ENCODE measurements at regions not wholly inside any gene's neighbourhood (a gene's known extent, or its start where the extent isn't known, plus 50 kb on each side); places are given as distances from the start of the nearest gene placed in this dataset.

- H3K36me3 ChIP-seq (ENCODE audit: control insufficient read depth in 2 of 2, insufficient read depth in 2 of 2, low read length in 2 of 2), result no peaks in the 10 kb centered on the region
- H3K9ac ChIP-seq (ENCODE audit: low read length in 2 of 2), result no peak overlapping the region
- no peak overlapping the region for H3K27ac ChIP-seq (ENCODE audit: low read length)
- no peaks in the 10 kb centered on the region for H3K4me1 ChIP-seq (ENCODE audit: control insufficient read depth, insufficient read depth, low read length)
- no peak overlapping the region for H3K4me3 ChIP-seq (ENCODE audit: low read length in 2 of 2)
- H3K27me3 ChIP-seq (ENCODE audit: control insufficient read depth in 1 of 2, insufficient read depth in 2 of 2, low read length in 2 of 2), result peaks cover 0 to 4% of the 10 kb centered on the region in 2 donors
- no peaks in the 10 kb centered on the region for H3K9me3 ChIP-seq (ENCODE audit: control insufficient read depth in 2 of 2, low read length in 2 of 2)
These were observed 148.0 kb upstream of the LRFN2 start for GRCh38 chr6:40735121-40735520.

- Histone ChIP-seq H3K9me3 (ENCODE audit: control insufficient read depth in 2 of 2, low read length in 2 of 2) (no peaks in the 10 kb centered on the region), H3K27ac (ENCODE audit: low read length) (no peak overlapping the region), H3K9ac (ENCODE audit: low read length in 2 of 2) (no peak overlapping the region), H3K4me1 (ENCODE audit: control insufficient read depth, insufficient read depth, low read length) (no peaks in the 10 kb centered on the region), H3K27me3 (ENCODE audit: control insufficient read depth in 1 of 2, insufficient read depth in 2 of 2, low read length in 2 of 2) (peaks cover 0 to 4% of the 10 kb centered on the region in 2 donors), H3K36me3 (ENCODE audit: control insufficient read depth in 2 of 2, insufficient read depth in 2 of 2, low read length in 2 of 2) (no peaks in the 10 kb centered on the region), H3K4me3 (ENCODE audit: low read length in 2 of 2) (no peak overlapping the region)
These were observed 147.4 kb upstream of the LRFN2 start for GRCh38 chr6:40734607-40735006.

GRCh38 chr6:40733770-40734396 lies 146.7 kb upstream of the LRFN2 start:
- no peak overlapping the region for H3K27ac ChIP-seq (ENCODE audit: low read length)
- H3K9ac ChIP-seq (ENCODE audit: low read length in 2 of 2), result no peak overlapping the region

DNA sequence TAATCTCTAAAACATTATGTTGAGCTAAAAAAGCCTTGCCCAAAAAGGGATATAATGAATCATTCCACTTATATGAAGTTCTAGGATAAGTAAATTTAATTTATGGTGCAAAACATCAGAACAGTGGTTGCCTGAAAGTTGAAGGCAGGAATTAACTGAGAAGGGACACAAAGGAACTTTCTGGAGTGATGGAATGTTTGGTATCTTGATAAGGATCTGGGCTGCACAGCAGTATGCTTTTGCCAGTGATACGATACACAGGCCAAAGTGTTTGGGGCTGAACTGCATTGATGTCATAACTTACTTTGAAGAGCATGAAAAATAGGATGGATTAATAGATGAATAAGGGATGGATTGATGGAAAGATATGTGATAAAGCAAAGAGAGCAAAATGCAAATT lies 146.1 kb upstream of the LRFN2 start:
- no peak overlapping the region for H3K4me3 ChIP-seq (ENCODE audit: low read length in 2 of 2)
- H3K9ac ChIP-seq (ENCODE audit: low read length in 2 of 2), result no peak overlapping the region
- no peak overlapping the region for H3K27ac ChIP-seq (ENCODE audit: low read length)
- no peaks in the 10 kb centered on the region for H3K36me3 ChIP-seq (ENCODE audit: control insufficient read depth in 2 of 2, insufficient read depth in 2 of 2, low read length in 2 of 2)
- H3K4me1 ChIP-seq (ENCODE audit: control insufficient read depth, insufficient read depth, low read length), result no peaks in the 10 kb centered on the region
- peaks cover 0 to 2% of the 10 kb centered on the region in 2 donors for H3K27me3 ChIP-seq (ENCODE audit: control insufficient read depth in 1 of 2, insufficient read depth in 2 of 2, low read length in 2 of 2)
- no peaks in the 10 kb centered on the region for H3K9me3 ChIP-seq (ENCODE audit: control insufficient read depth in 2 of 2, low read length in 2 of 2)

More at GRCh38 chr6:40733770-40734396, 146.7 kb upstream of the LRFN2 start:
- Histone ChIP-seq H3K4me1 (ENCODE audit: control insufficient read depth, insufficient read depth, low read length) (no peaks in the 10 kb centered on the region), H3K9me3 (ENCODE audit: control insufficient read depth in 2 of 2, low read length in 2 of 2) (no peaks in the 10 kb centered on the region), H3K4me3 (ENCODE audit: low read length in 2 of 2) (no peak overlapping the region), H3K27me3 (ENCODE audit: control insufficient read depth in 1 of 2, insufficient read depth in 2 of 2, low read length in 2 of 2) (peaks cover 0 to 2% of the 10 kb centered on the region in 2 donors), H3K36me3 (ENCODE audit: control insufficient read depth in 2 of 2, insufficient read depth in 2 of 2, low read length in 2 of 2) (no peaks in the 10 kb centered on the region)

GRCh38 chr6:40732878-40733277 lies 145.7 kb upstream of the LRFN2 start:
- H3K4me1 ChIP-seq (ENCODE audit: control insufficient read depth, insufficient read depth, low read length), result no peaks in the 10 kb centered on the region
- H3K36me3 ChIP-seq (ENCODE audit: control insufficient read depth in 2 of 2, insufficient read depth in 2 of 2, low read length in 2 of 2), result no peaks in the 10 kb centered on the region
- H3K27me3 ChIP-seq (ENCODE audit: control insufficient read depth in 1 of 2, insufficient read depth in 2 of 2, low read length in 2 of 2), result peaks cover 0 to 2% of the 10 kb centered on the region in 2 donors
- no peak overlapping the region for H3K4me3 ChIP-seq (ENCODE audit: low read length in 2 of 2)
- H3K27ac ChIP-seq (ENCODE audit: low read length), result no peak overlapping the region
- no peaks in the 10 kb centered on the region for H3K9me3 ChIP-seq (ENCODE audit: control insufficient read depth in 2 of 2, low read length in 2 of 2)
- no peak overlapping the region for H3K9ac ChIP-seq (ENCODE audit: low read length in 2 of 2)

DNA sequence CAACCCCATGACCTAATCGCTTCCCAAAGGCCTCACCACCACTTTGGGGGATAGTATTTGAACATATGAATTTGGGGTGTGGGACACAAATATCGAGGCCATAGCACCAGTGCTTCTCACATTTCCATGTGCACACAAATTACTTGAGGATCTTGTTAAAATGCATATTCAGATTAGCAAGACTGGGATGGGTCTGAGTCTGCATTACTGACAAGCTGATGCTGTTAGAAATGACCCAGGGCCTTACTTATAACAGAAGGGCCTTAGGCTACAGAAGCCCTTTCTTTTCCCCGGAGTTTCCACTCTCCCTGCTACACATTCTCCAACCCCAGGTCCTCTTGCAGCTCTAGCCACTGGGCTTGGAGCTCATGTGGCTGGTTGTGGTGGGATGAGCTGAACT lies 141.5 kb upstream of the LRFN2 start:
- no peaks in the 10 kb centered on the region for H3K27me3 ChIP-seq (ENCODE audit: control insufficient read depth in 1 of 2, insufficient read depth in 2 of 2, low read length in 2 of 2)
- no peaks in the 10 kb centered on the region for H3K4me1 ChIP-seq (ENCODE audit: control insufficient read depth, insufficient read depth, low read length)
- no peak overlapping the region for H3K27ac ChIP-seq (ENCODE audit: low read length)
- H3K36me3 ChIP-seq (ENCODE audit: control insufficient read depth in 2 of 2, insufficient read depth in 2 of 2, low read length in 2 of 2), result no peaks in the 10 kb centered on the region
- no peak overlapping the region for H3K9ac ChIP-seq (ENCODE audit: low read length in 2 of 2)
- H3K9me3 ChIP-seq (ENCODE audit: control insufficient read depth in 2 of 2, low read length in 2 of 2), result no peaks in the 10 kb centered on the region
- no peak overlapping the region for H3K4me3 ChIP-seq (ENCODE audit: low read length in 2 of 2)

- H3K4me3 ChIP-seq (ENCODE audit: low read length in 2 of 2), result no peak overlapping the region
- H3K36me3 ChIP-seq (ENCODE audit: control insufficient read depth in 2 of 2, insufficient read depth in 2 of 2, low read length in 2 of 2), result no peaks in the 10 kb centered on the region
- H3K4me1 ChIP-seq (ENCODE audit: control insufficient read depth, insufficient read depth, low read length), result no peaks in the 10 kb centered on the region
- no peak overlapping the region for H3K9ac ChIP-seq (ENCODE audit: low read length in 2 of 2)
- H3K27ac ChIP-seq (ENCODE audit: low read length), result no peak overlapping the region
- H3K9me3 ChIP-seq (ENCODE audit: control insufficient read depth in 2 of 2, low read length in 2 of 2), result no peaks in the 10 kb centered on the region
- no peaks in the 10 kb centered on the region for H3K27me3 ChIP-seq (ENCODE audit: control insufficient read depth in 1 of 2, insufficient read depth in 2 of 2, low read length in 2 of 2)
These were observed 140.1 kb upstream of the LRFN2 start for GRCh38 chr6:40727271-40727670.

- Histone ChIP-seq H3K27ac (ENCODE audit: low read length) (no peak overlapping the region), H3K4me3 (ENCODE audit: low read length in 2 of 2) (no peak overlapping the region), H3K4me1 (ENCODE audit: control insufficient read depth, insufficient read depth, low read length) (no peaks in the 10 kb centered on the region), H3K27me3 (ENCODE audit: control insufficient read depth in 1 of 2, insufficient read depth in 2 of 2, low read length in 2 of 2) (no peaks in the 10 kb centered on the region), H3K36me3 (ENCODE audit: control insufficient read depth in 2 of 2, insufficient read depth in 2 of 2, low read length in 2 of 2) (no peaks in the 10 kb centered on the region), H3K9ac (ENCODE audit: low read length in 2 of 2) (no peak overlapping the region), H3K9me3 (ENCODE audit: control insufficient read depth in 2 of 2, low read length in 2 of 2) (no peaks in the 10 kb centered on the region)
These were observed 139.7 kb upstream of the LRFN2 start for GRCh38 chr6:40726853-40727252.

DNA sequence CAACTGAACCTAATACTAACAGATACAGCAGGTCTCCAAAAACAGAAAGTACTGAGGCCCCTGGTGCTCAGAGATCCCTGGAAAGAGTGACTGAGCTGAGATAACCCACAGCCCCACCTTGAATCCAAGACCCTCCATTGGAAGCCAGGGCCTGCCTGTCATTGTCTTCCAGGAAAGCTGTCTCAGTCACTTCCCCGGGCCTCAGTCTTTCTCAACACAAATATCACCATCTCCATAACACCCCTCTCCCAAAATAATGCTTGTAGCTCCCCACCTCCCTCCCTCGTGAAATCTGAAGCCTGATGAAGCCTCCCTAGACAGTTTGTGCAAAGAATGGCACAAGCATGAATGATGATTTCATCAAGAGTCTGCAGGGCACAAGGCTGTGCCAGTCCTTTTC lies 138.2 kb upstream of the LRFN2 start:
- Histone ChIP-seq H3K9ac (ENCODE audit: low read length in 2 of 2) (no peak overlapping the region), H3K27me3 (ENCODE audit: control insufficient read depth in 1 of 2, insufficient read depth in 2 of 2, low read length in 2 of 2) (no peaks in the 10 kb centered on the region)

DNA sequence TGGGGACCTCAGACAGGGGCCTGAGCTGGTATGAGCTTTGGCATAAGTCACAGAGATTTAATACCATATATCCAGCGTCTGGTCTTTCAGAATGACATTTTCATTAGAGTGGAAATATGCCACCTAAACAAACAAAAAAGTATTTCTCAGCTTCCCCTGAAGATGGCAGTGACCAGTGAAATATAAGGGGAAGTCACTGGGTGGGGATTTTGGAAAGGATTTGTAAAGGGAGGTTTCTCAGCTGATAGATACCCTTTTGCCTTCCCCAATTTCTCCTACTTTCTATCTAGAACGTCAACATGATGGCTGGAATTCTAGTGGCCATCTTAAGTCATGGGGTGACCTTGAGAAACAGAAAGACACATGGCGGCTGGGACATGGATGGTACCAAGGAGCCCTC lies 137.7 kb upstream of the LRFN2 start:
- Histone ChIP-seq H3K9me3 (ENCODE audit: control insufficient read depth in 2 of 2, low read length in 2 of 2) (no peaks in the 10 kb centered on the region), H3K27ac (ENCODE audit: low read length) (no peak overlapping the region), H3K36me3 (ENCODE audit: control insufficient read depth in 2 of 2, insufficient read depth in 2 of 2, low read length in 2 of 2) (no peaks in the 10 kb centered on the region), H3K9ac (ENCODE audit: low read length in 2 of 2) (no peak overlapping the region), H3K27me3 (ENCODE audit: control insufficient read depth in 1 of 2, insufficient read depth in 2 of 2, low read length in 2 of 2) (no peaks in the 10 kb centered on the region), H3K4me1 (ENCODE audit: control insufficient read depth, insufficient read depth, low read length) (peaks cover 5% of the 10 kb centered on the region), H3K4me3 (ENCODE audit: low read length in 2 of 2) (no peak overlapping the region)

More for the DNA sequence above, 138.2 kb upstream of the LRFN2 start:
- Histone ChIP-seq H3K36me3 (ENCODE audit: control insufficient read depth in 2 of 2, insufficient read depth in 2 of 2, low read length in 2 of 2) (no peaks in the 10 kb centered on the region), H3K9me3 (ENCODE audit: control insufficient read depth in 2 of 2, low read length in 2 of 2) (no peaks in the 10 kb centered on the region), H3K27ac (ENCODE audit: low read length) (no peak overlapping the region), H3K4me3 (ENCODE audit: low read length in 2 of 2) (no peak overlapping the region), H3K4me1 (ENCODE audit: control insufficient read depth, insufficient read depth, low read length) (peaks cover 3% of the 10 kb centered on the region)

DNA sequence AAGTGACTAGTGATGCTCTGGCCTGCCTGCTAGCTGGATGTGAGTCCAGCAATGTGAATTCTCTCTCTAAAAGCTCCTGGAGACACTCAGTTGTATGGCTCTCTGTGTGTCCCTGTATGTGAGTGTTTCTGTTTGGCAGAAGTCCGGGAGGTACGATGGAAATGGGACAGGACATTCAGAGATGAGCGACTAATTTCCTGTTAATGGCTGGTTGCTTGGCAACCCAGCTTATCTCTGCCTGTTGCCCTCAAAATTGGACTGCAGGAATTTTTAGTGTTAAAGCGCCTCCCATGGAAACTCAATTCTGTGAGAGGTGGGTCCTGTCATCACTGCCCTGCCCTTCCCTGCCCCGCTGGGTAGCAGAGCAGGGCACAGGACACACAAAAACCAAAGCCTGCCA lies 136.8 kb upstream of the LRFN2 start:
- no peak overlapping the region for H3K27ac ChIP-seq (ENCODE audit: low read length)
- peaks cover 14% of the 10 kb centered on the region for H3K4me1 ChIP-seq (ENCODE audit: control insufficient read depth, insufficient read depth, low read length)
- no peak overlapping the region for H3K9ac ChIP-seq (ENCODE audit: low read length in 2 of 2)
- no peaks in the 10 kb centered on the region for H3K27me3 ChIP-seq (ENCODE audit: control insufficient read depth in 1 of 2, insufficient read depth in 2 of 2, low read length in 2 of 2)
- no peak overlapping the region for H3K4me3 ChIP-seq (ENCODE audit: low read length in 2 of 2)
- no peaks in the 10 kb centered on the region for H3K36me3 ChIP-seq (ENCODE audit: control insufficient read depth in 2 of 2, insufficient read depth in 2 of 2, low read length in 2 of 2)
- H3K9me3 ChIP-seq (ENCODE audit: control insufficient read depth in 2 of 2, low read length in 2 of 2), result no peaks in the 10 kb centered on the region

Data from stomach smooth muscle (tissue), 2 donors.